ENCODE measurements at regions not wholly inside any gene's neighbourhood (a gene's known extent, or its start where the extent isn't known, plus 50 kb on each side); places are given as distances from the start of the nearest gene placed in this dataset.

GRCh38 chr3:5442106-5442785, 254.7 kb downstream of the EDEM1 start (continued):
- TF ChIP-seq FOXM1 (IDR thresholded peaks at IDR 0.05; ENCODE audit: low read depth) = peak; percentile 59; the same call in 1 of the 2 replicates
- TF ChIP-seq FOXM1 (CRISPR knock-in tag; IDR thresholded peaks at IDR 0.05; ENCODE audit: low read depth) = no peak
- TF ChIP-seq EP300 (IDR thresholded peaks at IDR 0.05; ENCODE audit: low read length) = peak; percentile 84
- peak; percentile 99 for TF ChIP-seq ZBTB40 (IDR thresholded peaks at IDR 0.05)
- peak; percentile 96 for TF ChIP-seq ZBTB40 (CRISPR knock-in tag; IDR thresholded peaks at IDR 0.05)
- no peak for TF ChIP-seq ZBTB8A (IDR thresholded peaks at IDR 0.05; ENCODE audit: partially characterized antibody)
- no peak for TF ChIP-seq ZNF347 (CRISPR knock-in tag; IDR thresholded peaks at IDR 0.05; ENCODE audit: low read depth)
- TF ChIP-seq NUFIP1 (IDR thresholded peaks at IDR 0.05; ENCODE audit: partially characterized antibody) = no peak
- no peak for TF ChIP-seq NKRF (IDR thresholded peaks at IDR 0.05; ENCODE audit: borderline replicate concordance)
- peak; percentile 86 for TF ChIP-seq ZNF589 (CRISPR knock-in tag; IDR thresholded peaks at IDR 0.05; ENCODE audit: low read depth)
- TF ChIP-seq ZNF263 (CRISPR knock-in tag; IDR thresholded peaks at IDR 0.05; ENCODE audit: borderline replicate concordance) = no peak
- no peak for TF ChIP-seq MCM7 (IDR thresholded peaks at IDR 0.05)
- TF ChIP-seq RB1 (IDR thresholded peaks at IDR 0.05; ENCODE audit: low read depth) = no peak
- peak; percentile 34; the same call in 1 of the 2 replicates for TF ChIP-seq DDX20 (tag; IDR thresholded peaks at IDR 0.05; ENCODE audit: low read depth)
- peak; percentile 67 for TF ChIP-seq TEAD4 (IDR thresholded peaks at IDR 0.05; ENCODE audit: low read length)
- no peak for TF ChIP-seq TEAD4 (CRISPR knock-in tag; IDR thresholded peaks at IDR 0.05; ENCODE audit: borderline replicate concordance)
- TF ChIP-seq ZNF644 (tag; IDR thresholded peaks at IDR 0.05; ENCODE audit: low read depth) = peak; percentile 28; the same call in 1 of the 2 replicates
- TF ChIP-seq ZNF444 (CRISPR knock-in tag; IDR thresholded peaks at IDR 0.05) = 0 out of 2 replicates have a peak, but pooled peaks have one; percentile 36
- TF ChIP-seq ZNF41 (CRISPR knock-in tag; conservative IDR thresholded peaks at IDR 0.05) = no peak
